ENCODE measurements at regions not wholly inside any gene's neighbourhood (a gene's known extent, or its start where the extent isn't known, plus 50 kb on each side); places are given as distances from the start of the nearest gene placed in this dataset.

GRCh38 chr11:34744511-34744910 lies 123.6 kb downstream of the EHF start:
- ATAC-seq, result no peak
- BruUV-seq (replicated peaks), result no TSS peak
- TF ChIP-seq EZH2 (IDR thresholded peaks at IDR 0.05; ENCODE audit: low read length, unreplicated experiment) (no peak), CTCF (conservative IDR thresholded peaks at IDR 0.05; ENCODE audit: low read depth, low read length) (no peak), EZH2phosphoT487 (IDR thresholded peaks at IDR 0.05; ENCODE audit: borderline replicate concordance, low read length) (no peak)

GRCh38 chr11:34738237-34738636 lies 117.3 kb downstream of the EHF start:
- ChIA-PET POLR2A (ENCODE audit: unreplicated experiment) (no interaction called here), CTCF (no interaction called here)
- no peaks in the 10 kb centered on the region for H3K9me2 ChIP-seq (replicated peaks; ENCODE audit: low read length)
- no peak overlapping the region for H3K27ac ChIP-seq (ENCODE audit: low read length)
- intact Hi-C loops (cut with micrococcal nuclease), result no loop called here
- DNase-seq (no peak), ATAC-seq (no peak)
- H4K20me1 ChIP-seq (ENCODE audit: low read length), result no peaks in the 10 kb centered on the region
- no peak overlapping the region for H3K4me3 ChIP-seq (ENCODE audit: low read length)
- H3K27me3 ChIP-seq (ENCODE audit: low read length), result no peaks in the 10 kb centered on the region
- no peak for TF ChIP-seq EZH2 (IDR thresholded peaks at IDR 0.05; ENCODE audit: low read length, unreplicated experiment)
- TF ChIP-seq EZH2phosphoT487 (IDR thresholded peaks at IDR 0.05; ENCODE audit: borderline replicate concordance, low read length), result no peak
- H3K79me2 ChIP-seq (ENCODE audit: low read length), result no peaks in the 10 kb centered on the region
- H3K9ac ChIP-seq (ENCODE audit: low read length), result no peak overlapping the region
- H2AFZ ChIP-seq (ENCODE audit: low read length), result no peak overlapping the region
- H3K4me2 ChIP-seq (ENCODE audit: low read length), result no peak overlapping the region
- H3F3A ChIP-seq (ENCODE audit: low read length, unreplicated experiment), result no peaks in the 10 kb centered on the region
- no peaks in the 10 kb centered on the region for H3K4me1 ChIP-seq (ENCODE audit: insufficient read depth, low read length)
- no peaks in the 10 kb centered on the region for H3K9me3 ChIP-seq (ENCODE audit: low read length)
- no TSS peak for BruUV-seq (replicated peaks)
- no peaks in the 10 kb centered on the region for H3K36me3 ChIP-seq (ENCODE audit: low read depth, low read length)

More at GRCh38 chr11:34744511-34744910, 123.6 kb downstream of the EHF start:
- intact Hi-C loops (cut with micrococcal nuclease), result no loop called here
- no peaks in the 10 kb centered on the region for H3K9me2 ChIP-seq (replicated peaks; ENCODE audit: low read length)
- H3F3A ChIP-seq (ENCODE audit: low read length, unreplicated experiment), result no peaks in the 10 kb centered on the region
- H4K20me1 ChIP-seq (ENCODE audit: low read length), result no peaks in the 10 kb centered on the region
- CTCF ChIA-PET, result no interaction called here
- H3K4me3 ChIP-seq (ENCODE audit: low read length), result no peak overlapping the region
- H2AFZ ChIP-seq (ENCODE audit: low read length), result no peak overlapping the region
- H3K27ac ChIP-seq (ENCODE audit: low read length), result no peak overlapping the region
- H3K9ac ChIP-seq (ENCODE audit: low read length), result no peak overlapping the region
- no peak overlapping the region for H3K4me2 ChIP-seq (ENCODE audit: low read length)
- H3K27me3 ChIP-seq (ENCODE audit: low read length), result no peaks in the 10 kb centered on the region
- no peak for DNase-seq
- no peaks in the 10 kb centered on the region for H3K36me3 ChIP-seq (ENCODE audit: low read depth, low read length)
- peaks cover 5% of the 10 kb centered on the region for H3K4me1 ChIP-seq (ENCODE audit: insufficient read depth, low read length)
- H3K79me2 ChIP-seq (ENCODE audit: low read length), result no peaks in the 10 kb centered on the region
- H3K9me3 ChIP-seq (ENCODE audit: low read length), result no peaks in the 10 kb centered on the region
- POLR2A ChIA-PET (ENCODE audit: unreplicated experiment), result no interaction called here

GRCh38 chr11:34732831-34733230 lies 111.9 kb downstream of the EHF start:
- BruUV-seq (replicated peaks), result no TSS peak
- POLR2A ChIA-PET (ENCODE audit: unreplicated experiment), result interaction anchor here (0.5 kb wide), 1 partner anchor 171 kb away, joined by 3 read pairs; no protein-coding TSS in a partner anchor
- H3K36me3 ChIP-seq (ENCODE audit: low read depth, low read length), result no peaks in the 10 kb centered on the region
- no peak overlapping the region for H3K4me3 ChIP-seq (ENCODE audit: low read length)
- no peaks in the 10 kb centered on the region for H3K79me2 ChIP-seq (ENCODE audit: low read length)
- H3F3A ChIP-seq (ENCODE audit: low read length, unreplicated experiment), result no peaks in the 10 kb centered on the region
- CTCF ChIA-PET, result interaction anchor here (0.6 kb wide), 1 partner anchor 77 kb away, joined by 3 read pairs; no protein-coding TSS in a partner anchor
- H3K9me3 ChIP-seq (ENCODE audit: low read length), result no peaks in the 10 kb centered on the region
- no peak overlapping the region for H3K4me2 ChIP-seq (ENCODE audit: low read length)
- H3K9ac ChIP-seq (ENCODE audit: low read length), result no peak overlapping the region
- no peaks in the 10 kb centered on the region; the same call in 1 of the 2 replicates for H3K9me2 ChIP-seq (replicated peaks; ENCODE audit: low read length)
- no peaks in the 10 kb centered on the region for H3K27me3 ChIP-seq (ENCODE audit: low read length)
- intact Hi-C loops (cut with micrococcal nuclease), result no loop called here
- no peaks in the 10 kb centered on the region for H4K20me1 ChIP-seq (ENCODE audit: low read length)
- peaks cover 15% of the 10 kb centered on the region for H3K4me1 ChIP-seq (ENCODE audit: insufficient read depth, low read length)
- H2AFZ ChIP-seq (ENCODE audit: low read length), result no peak overlapping the region
- DNase-seq (no peak), ATAC-seq (no peak)
- TF ChIP-seq CTCF (conservative IDR thresholded peaks at IDR 0.05; ENCODE audit: low read depth, low read length), result no peak
- TF ChIP-seq EZH2 (IDR thresholded peaks at IDR 0.05; ENCODE audit: low read length, unreplicated experiment), result no peak
- TF ChIP-seq EZH2phosphoT487 (IDR thresholded peaks at IDR 0.05; ENCODE audit: borderline replicate concordance, low read length), result no peak
- no peak overlapping the region for H3K27ac ChIP-seq (ENCODE audit: low read length)
